ENCODE measurements at regions not wholly inside any gene's neighbourhood (a gene's known extent, or its start where the extent isn't known, plus 50 kb on each side); places are given as distances from the start of the nearest gene placed in this dataset.

DNA sequence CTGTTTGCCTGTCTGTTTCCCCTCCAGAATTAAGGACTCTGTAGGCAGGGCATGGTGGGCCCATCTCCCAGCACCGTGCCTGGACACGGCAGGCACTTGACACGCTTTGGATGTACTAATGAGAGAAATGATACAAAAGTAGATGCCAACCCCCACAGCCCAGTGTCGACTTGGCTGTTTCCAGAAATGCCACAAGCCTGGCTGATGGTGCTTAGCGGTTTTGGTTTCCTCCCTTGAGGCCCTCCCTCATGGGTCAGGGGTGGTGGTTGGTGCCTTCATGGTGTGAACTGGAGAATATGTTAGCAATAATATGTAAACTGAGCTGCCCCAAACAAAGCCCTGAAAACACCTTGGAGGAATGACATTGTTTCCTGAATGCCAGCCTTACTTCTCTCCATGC is 55.5 kb upstream of the ESRRB start:
- Histone ChIP-seq H3K27me3 (peaks cover 0 to 6% of the 10 kb centered on the region in 2 donors), H3K4me3 (no peak overlapping the region), H3K27ac (no peak overlapping the region), H3K9me3 (no peaks in the 10 kb centered on the region), H3K36me3 (no peaks in the 10 kb centered on the region), H3K4me1 (no peaks in the 10 kb centered on the region)
- no peak for DNase-seq
- intact Hi-C loops (cut with DNase I): no loop called here
- no peak for ATAC-seq
- TF ChIP-seq, protein P1, sequence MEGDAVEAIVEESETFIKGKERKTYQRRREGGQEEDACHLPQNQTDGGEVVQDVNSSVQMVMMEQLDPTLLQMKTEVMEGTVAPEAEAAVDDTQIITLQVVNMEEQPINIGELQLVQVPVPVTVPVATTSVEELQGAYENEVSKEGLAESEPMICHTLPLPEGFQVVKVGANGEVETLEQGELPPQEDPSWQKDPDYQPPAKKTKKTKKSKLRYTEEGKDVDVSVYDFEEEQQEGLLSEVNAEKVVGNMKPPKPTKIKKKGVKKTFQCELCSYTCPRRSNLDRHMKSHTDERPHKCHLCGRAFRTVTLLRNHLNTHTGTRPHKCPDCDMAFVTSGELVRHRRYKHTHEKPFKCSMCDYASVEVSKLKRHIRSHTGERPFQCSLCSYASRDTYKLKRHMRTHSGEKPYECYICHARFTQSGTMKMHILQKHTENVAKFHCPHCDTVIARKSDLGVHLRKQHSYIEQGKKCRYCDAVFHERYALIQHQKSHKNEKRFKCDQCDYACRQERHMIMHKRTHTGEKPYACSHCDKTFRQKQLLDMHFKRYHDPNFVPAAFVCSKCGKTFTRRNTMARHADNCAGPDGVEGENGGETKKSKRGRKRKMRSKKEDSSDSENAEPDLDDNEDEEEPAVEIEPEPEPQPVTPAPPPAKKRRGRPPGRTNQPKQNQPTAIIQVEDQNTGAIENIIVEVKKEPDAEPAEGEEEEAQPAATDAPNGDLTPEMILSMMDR (IDR thresholded peaks at IDR 0.05): no peak

DNA sequence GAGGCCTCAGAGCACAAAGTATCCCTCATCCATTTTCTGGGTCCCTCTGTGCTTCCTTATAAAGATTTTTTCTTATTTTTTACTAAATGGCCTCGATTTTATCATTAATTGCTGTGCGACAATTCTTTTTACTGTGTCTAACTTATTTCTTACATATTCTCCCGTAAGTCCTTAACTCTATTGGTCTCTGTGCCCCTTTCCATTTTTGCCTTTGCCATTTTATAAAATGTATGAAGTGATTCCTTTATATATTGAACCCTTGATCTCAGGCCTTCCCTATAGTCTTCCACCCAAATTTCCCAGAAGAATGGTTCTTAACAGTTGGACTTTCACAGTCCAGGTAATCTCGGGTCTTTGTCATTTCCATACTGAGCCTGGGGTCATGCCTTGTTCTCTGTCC is 55.0 kb upstream of the ESRRB start:
- ATAC-seq: no peak
- intact Hi-C loops (cut with DNase I): no loop called here
- Histone ChIP-seq H3K27ac (no peak overlapping the region), H3K4me3 (no peak overlapping the region), H3K9me3 (no peaks in the 10 kb centered on the region), H3K27me3 (peaks cover 0 to 6% of the 10 kb centered on the region in 2 donors), H3K4me1 (no peaks in the 10 kb centered on the region), H3K36me3 (no peaks in the 10 kb centered on the region)
- DNase-seq: no peak
- TF ChIP-seq, protein P1 (IDR thresholded peaks at IDR 0.05): no peak

DNA sequence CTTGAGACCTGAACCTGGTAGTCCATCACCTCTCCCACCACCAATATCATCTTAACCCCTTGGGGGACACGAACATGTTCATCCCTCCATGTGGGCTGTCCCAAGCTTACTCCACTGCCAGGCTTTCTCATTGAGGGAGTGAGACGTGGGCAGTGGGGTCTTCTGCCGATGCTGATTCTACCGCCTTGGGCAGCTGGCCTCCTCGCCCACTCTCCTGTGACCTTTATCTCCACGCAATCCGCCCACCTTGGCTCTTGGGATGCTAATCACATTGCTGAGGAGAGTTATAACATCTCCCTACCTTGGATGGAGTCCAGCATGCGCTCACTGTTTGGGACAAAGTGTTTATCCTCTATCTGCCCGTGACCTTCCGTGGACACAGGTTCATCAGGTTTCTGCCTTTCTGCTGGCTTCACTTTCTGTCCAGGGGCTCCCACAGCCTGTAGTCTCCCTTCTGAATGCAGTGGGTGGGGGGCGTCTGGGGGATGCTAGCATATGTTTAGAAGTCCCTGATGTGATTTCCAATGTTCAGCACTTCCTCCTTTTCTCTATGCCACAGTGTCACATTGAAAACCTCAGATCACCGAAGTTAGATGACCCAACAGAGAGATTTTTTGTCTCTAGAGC is 53.2 kb upstream of the ESRRB start:
- H3K4me1 ChIP-seq: no peaks in the 10 kb centered on the region
- intact Hi-C loops (cut with DNase I): no loop called here
- ATAC-seq (no peak), DNase-seq (no peak)
- H3K4me3 ChIP-seq: no peak overlapping the region
- H3K36me3 ChIP-seq: no peaks in the 10 kb centered on the region
- TF ChIP-seq, protein P1 (IDR thresholded peaks at IDR 0.05): no peak
- H3K9me3 ChIP-seq: no peaks in the 10 kb centered on the region
- peaks cover 0 to 8% of the 10 kb centered on the region in 2 donors for H3K27me3 ChIP-seq
- no peak overlapping the region for H3K27ac ChIP-seq

DNA sequence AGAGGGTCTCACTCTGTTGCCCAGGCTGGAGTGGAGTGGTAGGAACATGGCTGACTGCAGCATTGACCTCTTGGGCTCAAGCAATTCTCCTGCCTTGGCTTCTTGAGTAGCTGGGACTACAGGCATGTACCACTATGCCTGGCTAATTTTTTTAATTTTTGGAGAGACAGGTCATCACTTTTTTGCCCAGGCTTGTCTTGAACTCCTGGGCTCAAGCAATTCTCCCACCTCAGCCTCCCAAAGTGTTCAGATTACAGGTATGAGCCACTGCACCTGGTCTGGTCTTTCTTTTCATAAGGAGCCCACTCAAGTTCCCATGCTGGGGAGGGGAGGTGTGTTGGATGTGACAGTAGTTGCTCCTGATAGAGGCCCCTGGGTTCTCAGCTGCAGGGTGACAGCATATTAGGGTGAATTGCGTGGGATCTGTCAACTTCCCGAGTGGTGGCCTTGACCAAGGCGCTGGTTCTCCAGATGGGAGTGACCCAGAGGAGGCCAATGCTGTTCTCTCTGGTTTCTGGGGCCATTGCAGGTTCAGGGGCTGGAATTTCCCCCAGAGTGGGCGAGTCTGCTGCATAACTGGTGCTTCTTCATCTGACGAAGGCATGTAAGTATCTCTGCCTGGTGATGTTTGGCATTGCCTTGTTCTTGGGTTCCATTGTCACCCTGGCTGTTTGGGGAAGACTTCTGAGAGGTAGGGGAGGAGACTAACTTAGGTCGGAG is 52.4 kb upstream of the ESRRB start:
- ATAC-seq (no peak), DNase-seq (no peak)
- Histone ChIP-seq H3K9me3 (no peaks in the 10 kb centered on the region), H3K27me3 (peaks cover 0 to 16% of the 10 kb centered on the region in 2 donors), H3K36me3 (no peaks in the 10 kb centered on the region), H3K27ac (no peak overlapping the region), H3K4me1 (no peaks in the 10 kb centered on the region), H3K4me3 (no peak overlapping the region)
- TF ChIP-seq, protein P1 (IDR thresholded peaks at IDR 0.05): no peak
- intact Hi-C loops (cut with DNase I): no loop called here

DNA sequence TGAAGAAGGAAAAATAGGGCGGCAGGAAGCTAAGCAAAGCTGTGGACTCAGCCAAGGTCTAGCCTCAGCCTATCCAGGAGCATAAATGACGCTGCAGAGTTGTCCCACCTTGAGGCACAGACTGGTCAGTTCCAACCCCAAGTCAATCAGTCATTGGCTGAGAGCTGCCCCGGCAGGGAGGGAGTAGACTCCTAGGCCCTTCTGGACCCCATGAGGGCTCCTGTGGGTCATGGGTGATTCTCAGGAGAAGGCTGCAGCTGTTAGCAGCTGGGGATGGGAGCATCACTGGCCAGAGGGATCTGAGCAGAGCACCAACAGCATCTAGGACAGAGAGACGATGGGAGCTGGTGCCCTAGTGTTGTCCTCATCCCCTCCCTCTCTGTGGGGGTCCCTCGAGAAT is 51.8 kb upstream of the ESRRB start:
- Histone ChIP-seq H3K27me3 (peaks cover 0 to 23% of the 10 kb centered on the region in 2 donors), H3K4me3 (no peak overlapping the region), H3K36me3 (no peaks in the 10 kb centered on the region), H3K4me1 (no peaks in the 10 kb centered on the region), H3K27ac (no peak overlapping the region), H3K9me3 (no peaks in the 10 kb centered on the region)
- intact Hi-C loops (cut with DNase I): no loop called here
- TF ChIP-seq, protein P1 (IDR thresholded peaks at IDR 0.05): no peak
- DNase-seq (no peak), ATAC-seq (no peak)

All from left lung (tissue), 4 donors.